Neuronal stem cell (in vitro differentiated cells): ENCODE measurements at regions not wholly inside any gene's neighbourhood (a gene's known extent, or its start where the extent isn't known, plus 50 kb on each side); places are given as distances from the start of the nearest gene placed in this dataset.

Source experiments
- DNase-seq: peaks from one replicate; pipeline ENCODE4 v3.0.0-alpha.2; 2013; ENCODE audit warnings: low spot score
- H2AFZ ChIP-seq: one replicate; pipeline ENCODE4 v1.6.1; 2013; ENCODE audit warnings: mild to moderate bottlenecking, low read length, inconsistent platforms
- H2AK5ac ChIP-seq: 2 replicates; pipeline ENCODE4 v1.6.1; 2013; ENCODE audit warnings: low read depth, mild to moderate bottlenecking, inconsistent platforms, low read length, moderate library complexity, mixed read lengths
- H2BK120ac ChIP-seq: 2 replicates; pipeline ENCODE4 v1.6.1; 2013; ENCODE audit warnings: low read depth, mild to moderate bottlenecking, inconsistent platforms, low read length, moderate library complexity, mixed read lengths
- H2BK12ac ChIP-seq: one replicate; pipeline ENCODE4 v1.6.1; 2013; ENCODE audit warnings: low read length, inconsistent platforms
- H2BK15ac ChIP-seq: 2 replicates; pipeline ENCODE4 v1.6.1; 2013; ENCODE audit warnings: mild to moderate bottlenecking, low read length, inconsistent platforms, mixed read lengths
- H2BK5ac ChIP-seq: one replicate; pipeline ENCODE4 v1.6.1; 2013; ENCODE audit warnings: inconsistent platforms, mild to moderate bottlenecking, low read length, moderate library complexity
- H3K14ac ChIP-seq: one replicate; pipeline ENCODE4 v1.6.1; 2013; ENCODE audit warnings: low read length, inconsistent platforms
- H3K18ac ChIP-seq: 2 replicates; pipeline ENCODE4 v1.6.1; 2013; ENCODE audit warnings: low read length, inconsistent platforms
- H3K23ac ChIP-seq: 2 replicates; pipeline ENCODE4 v1.6.1; 2013; ENCODE audit warnings: low read depth, mild to moderate bottlenecking, mixed read lengths, low read length, inconsistent platforms; ENCODE audit not compliant: poor library complexity
- H3K27ac ChIP-seq: replicated peaks from 3 replicates; pipeline ENCODE4 v1.5.1; 2013; ENCODE audit warnings: low read length, inconsistent platforms
- H3K27me3 ChIP-seq, 3 experiments: 2 replicates each; pipeline ENCODE4 v1.6.1; 2013; ENCODE audit warnings: low read length in 3 of 3, mild to moderate bottlenecking in 2 of 3, inconsistent platforms in 1 of 3, low read depth in 1 of 3, mixed read lengths in 1 of 3, moderate library complexity in 1 of 3; ENCODE audit not compliant: control insufficient read depth in 3 of 3, insufficient read depth in 3 of 3
- H3K36me3 ChIP-seq, 2 donors: replicated peaks in 1 of 2; 2 replicates each; pipeline ENCODE4 v1.6.1; 2013; ENCODE audit warnings: low read length in 2 of 2; ENCODE audit not compliant: control insufficient read depth in 2 of 2, insufficient read depth in 2 of 2
- H3K4ac ChIP-seq: 2 replicates; pipeline ENCODE4 v1.6.1; 2013; ENCODE audit warnings: inconsistent platforms, mild to moderate bottlenecking, low read length, moderate library complexity
- H3K4me1 ChIP-seq, 2 donors: 1 replicate in 1 of 2; 2 replicates in 1 of 2; pipeline ENCODE4 v1.6.1; 2013; ENCODE audit warnings: low read length in 2 of 2, low read depth in 1 of 2; ENCODE audit not compliant: control insufficient read depth in 2 of 2, insufficient read depth in 1 of 2
- H3K4me2 ChIP-seq: one replicate; pipeline ENCODE4 v1.6.1; 2013; ENCODE audit warnings: mild to moderate bottlenecking, low read length, inconsistent platforms; ENCODE audit not compliant: insufficient read depth, poor library complexity, severe bottlenecking
- H3K4me3 ChIP-seq, 2 donors: 2 replicates each; pipeline ENCODE4 v1.5.1; 2013; ENCODE audit warnings: low read length in 2 of 2, mild to moderate bottlenecking in 2 of 2, inconsistent platforms in 1 of 2, moderate library complexity in 1 of 2
- H3K79me1 ChIP-seq: one replicate; pipeline ENCODE4 v1.6.1; 2013; ENCODE audit warnings: low read depth, mild to moderate bottlenecking, inconsistent platforms, low read length, moderate library complexity
- H3K9ac ChIP-seq: one replicate; pipeline ENCODE4 v1.6.1; 2013; ENCODE audit warnings: mild to moderate bottlenecking, low read depth, low read length, inconsistent platforms; ENCODE audit not compliant: poor library complexity
- H3K9me3 ChIP-seq, 2 donors: replicated peaks in 1 of 2; 2 replicates each; pipeline versions ENCODE3 to v1.6.1; 2013; ENCODE audit warnings: low read length in 2 of 2, mild to moderate bottlenecking in 2 of 2, inconsistent platforms in 1 of 2, low read depth in 1 of 2, mixed read lengths in 1 of 2, moderate library complexity in 1 of 2; ENCODE audit not compliant: control insufficient read depth in 2 of 2, insufficient read depth in 1 of 2
- H4K8ac ChIP-seq: one replicate; pipeline ENCODE4 v1.6.1; 2013; ENCODE audit warnings: low read depth, mild to moderate bottlenecking, inconsistent platforms, low read length, moderate library complexity
- H4K91ac ChIP-seq: one replicate; pipeline ENCODE4 v1.6.1; 2013; ENCODE audit warnings: low read length, low read depth, mild to moderate bottlenecking, inconsistent platforms; ENCODE audit not compliant: poor library complexity
- WGBS, 2 donors: extraction: QIAGEN DNeasy Blood & Tissue Kit; methylation state at CpG; one replicate each; pipeline ENCODE4 v1.1.7; 2013; ENCODE audit warnings: missing lambda C conversion rate in 2 of 2, mixed read lengths in 1 of 2; ENCODE audit not compliant: insufficient read length in 2 of 2, insufficient replicate concordance in 1 of 2; ENCODE audit errors: extremely low coverage in 2 of 2; 5-methylcytosine and 5-hydroxymethylcytosine counted together

DNA sequence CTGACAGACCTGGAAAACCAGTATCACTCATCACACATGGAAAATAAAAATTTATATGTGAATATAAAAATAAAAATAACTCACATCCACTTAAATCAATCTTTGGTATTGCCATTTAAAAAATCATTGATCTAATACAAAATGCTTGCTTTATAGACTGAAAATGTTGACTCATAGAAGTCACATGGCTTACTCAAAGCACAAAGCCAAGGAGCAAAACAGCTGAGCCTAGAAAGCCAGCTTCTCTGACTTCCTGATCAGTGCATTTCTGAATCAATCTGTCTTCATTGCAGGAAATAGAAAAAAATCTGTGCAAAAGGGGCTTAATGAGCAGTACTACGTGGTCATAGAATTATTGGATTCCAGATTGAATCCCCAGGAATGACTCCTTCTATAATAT lies 176.9 kb upstream of the HS3ST1 start:
- Histone ChIP-seq H3K4me2 (no peak overlapping the region), H2BK15ac (no peak overlapping the region), H3K14ac (no peak overlapping the region), H2BK5ac (no peak overlapping the region), H3K79me1 (no peaks in the 10 kb centered on the region), H3K36me3 (no peaks in the 10 kb centered on the region), H2BK120ac (no peak overlapping the region), H4K91ac (no peak overlapping the region), H3K18ac (no peak overlapping the region), H2BK12ac (no peak overlapping the region), H2AFZ (no peak overlapping the region), H3K27me3 (no peaks in the 10 kb centered on the region), H3K9ac (no peak overlapping the region), H3K27ac (no peak overlapping the region), H4K8ac (no peak overlapping the region), H2AK5ac (no peak overlapping the region), H3K4ac (no peak overlapping the region), H3K4me1 (no peaks in the 10 kb centered on the region), H3K4me3 (no peak overlapping the region), H3K23ac (no peak overlapping the region), H3K9me3 (no peaks in the 10 kb centered on the region)
- DNase-seq, result no peak
- no CpG with 5 or more reads among the region's 1 CpG for WGBS, 2 donors

DNA sequence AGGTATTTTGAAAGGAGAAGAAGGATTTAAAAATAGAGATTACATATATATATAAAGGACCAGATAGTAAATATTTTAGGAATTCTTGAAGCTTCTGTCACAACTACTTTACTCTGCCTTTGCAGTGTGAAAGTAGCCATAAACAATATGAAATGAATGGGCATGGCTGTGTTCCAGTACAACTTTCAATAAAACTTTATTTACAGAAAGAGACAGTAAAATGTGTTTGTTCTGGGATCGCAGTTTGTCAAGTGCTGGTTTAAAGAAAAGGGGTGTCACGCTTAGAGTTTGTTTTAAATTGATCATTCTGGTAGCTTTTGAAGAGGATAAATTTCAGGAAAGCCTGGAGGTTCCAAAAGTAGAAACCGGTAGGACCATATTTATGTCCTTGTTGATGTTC lies 176.1 kb upstream of the HS3ST1 start:
- WGBS, 2 donors, result no CpG with 5 or more reads among the region's 3 CpGs
- Histone ChIP-seq H3K4ac (no peak overlapping the region), H3K18ac (no peak overlapping the region)

DNA sequence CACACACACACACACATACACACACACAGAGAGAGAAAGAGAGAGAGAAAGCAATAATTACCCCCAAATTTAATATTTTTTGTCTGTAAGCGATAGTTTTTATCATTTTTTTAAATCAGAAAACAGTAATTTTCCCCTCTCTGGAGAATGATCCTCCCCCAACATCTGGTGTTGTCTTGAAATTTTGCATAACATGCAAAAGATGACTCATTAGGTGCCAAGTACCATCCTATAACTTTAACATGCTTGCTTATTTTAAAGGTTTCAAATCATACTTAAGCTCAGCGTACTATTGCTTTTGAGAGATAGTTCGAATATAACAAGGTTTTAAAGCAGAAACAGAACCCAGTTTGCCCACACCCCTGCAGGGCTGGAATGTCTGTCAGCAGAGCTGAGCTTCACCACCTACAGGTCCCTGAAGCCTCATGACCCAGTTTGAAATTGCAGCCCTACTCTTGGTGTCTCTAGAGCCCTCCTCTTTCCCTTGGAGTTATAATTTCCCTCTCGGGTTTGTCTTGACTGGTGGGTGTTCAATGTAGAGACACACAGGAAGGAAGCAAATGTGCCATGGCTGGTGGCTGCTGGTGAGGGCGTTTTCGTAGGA lies 175.0 kb upstream of the HS3ST1 start:
- H2AFZ ChIP-seq, result peak overlapping the region; percentile 45
- no peak overlapping the region for H3K4me2 ChIP-seq
- no peak overlapping the region for H2AK5ac ChIP-seq
- H3K27ac ChIP-seq, result no peak overlapping the region
- no peak overlapping the region for H3K18ac ChIP-seq
- no peak overlapping the region for H2BK15ac ChIP-seq
- H3K27me3 ChIP-seq, result no peaks in the 10 kb centered on the region
- WGBS, 2 donors, result no CpG with 5 or more reads among the region's 6 CpGs
- H3K9ac ChIP-seq, result no peak overlapping the region
- H2BK12ac ChIP-seq, result no peak overlapping the region
- H3K36me3 ChIP-seq, result no peaks in the 10 kb centered on the region
- H3K23ac ChIP-seq, result no peak overlapping the region
- no peak overlapping the region for H3K4ac ChIP-seq
- H2BK120ac ChIP-seq, result no peak overlapping the region
- no peak for DNase-seq
- no peak overlapping the region for H3K14ac ChIP-seq
- no peak overlapping the region for H2BK5ac ChIP-seq
- no peak overlapping the region for H3K4me3 ChIP-seq
- H4K91ac ChIP-seq, result no peak overlapping the region
- H3K79me1 ChIP-seq, result no peaks in the 10 kb centered on the region
- no peaks in the 10 kb centered on the region for H3K9me3 ChIP-seq
- no peaks in the 10 kb centered on the region for H3K4me1 ChIP-seq
- H4K8ac ChIP-seq, result no peak overlapping the region

More for the DNA sequence above, 176.1 kb upstream of the HS3ST1 start:
- Histone ChIP-seq H2BK15ac (no peak overlapping the region), H2AFZ (no peak overlapping the region), H3K4me3 (no peak overlapping the region), H3K36me3 (no peaks in the 10 kb centered on the region), H4K91ac (no peak overlapping the region), H3K27me3 (no peaks in the 10 kb centered on the region), H3K9ac (no peak overlapping the region), H2BK12ac (no peak overlapping the region), H3K9me3 (no peaks in the 10 kb centered on the region), H3K4me2 (no peak overlapping the region), H2BK120ac (no peak overlapping the region), H2BK5ac (no peak overlapping the region), H4K8ac (no peak overlapping the region), H3K79me1 (no peaks in the 10 kb centered on the region), H3K23ac (no peak overlapping the region), H3K27ac (no peak overlapping the region), H2AK5ac (no peak overlapping the region), H3K14ac (no peak overlapping the region), H3K4me1 (no peaks in the 10 kb centered on the region)
- no peak for DNase-seq

DNA sequence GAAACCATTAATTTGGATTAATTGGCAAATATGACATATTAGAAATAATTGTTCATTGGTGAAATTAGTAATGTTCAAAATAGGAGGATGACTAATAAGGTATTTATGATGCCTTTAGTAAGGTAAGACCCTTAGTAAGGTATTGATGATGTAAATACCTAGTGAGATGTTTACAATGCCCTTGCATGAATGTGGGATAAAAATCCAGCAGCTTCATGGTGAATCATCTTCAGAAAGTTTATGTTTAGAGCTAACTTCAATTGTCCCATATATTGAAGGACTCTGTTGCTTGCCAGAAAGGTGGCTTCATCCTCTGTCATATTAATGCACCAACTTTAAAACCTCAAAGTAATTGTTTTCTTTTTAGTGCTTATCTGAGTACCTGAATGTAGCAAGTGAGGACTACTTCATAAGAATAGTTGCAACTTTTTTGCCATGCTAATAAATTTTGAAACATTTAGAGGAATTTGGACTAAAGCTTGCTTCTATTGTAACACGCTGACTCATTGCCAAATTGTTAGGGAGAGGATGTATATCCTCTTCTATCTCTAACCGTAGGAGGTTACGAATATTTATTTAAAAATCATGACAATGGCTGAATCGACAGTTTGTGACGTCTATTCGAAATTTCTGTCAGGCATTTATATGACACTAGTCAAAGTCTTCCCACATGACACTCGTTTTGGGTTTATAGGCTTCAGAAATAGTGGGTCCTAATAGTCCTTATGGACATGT lies 174.1 kb upstream of the HS3ST1 start:
- Histone ChIP-seq H3K18ac (no peak overlapping the region), H3K27me3 (no peaks in the 10 kb centered on the region), H2BK120ac (no peak overlapping the region), H3K36me3 (no peaks in the 10 kb centered on the region), H4K8ac (no peak overlapping the region), H3K9ac (no peak overlapping the region), H3K9me3 (no peaks in the 10 kb centered on the region), H2BK12ac (no peak overlapping the region), H4K91ac (no peak overlapping the region), H3K4me3 (no peak overlapping the region), H2BK5ac (no peak overlapping the region), H3K79me1 (no peaks in the 10 kb centered on the region), H3K4me2 (no peak overlapping the region), H2AFZ (no peak overlapping the region), H3K23ac (no peak overlapping the region), H3K27ac (no peak overlapping the region), H3K4me1 (no peaks in the 10 kb centered on the region), H3K14ac (no peak overlapping the region), H2BK15ac (no peak overlapping the region), H3K4ac (no peak overlapping the region), H2AK5ac (no peak overlapping the region)
- no peak for DNase-seq
- WGBS, 2 donors, result no CpG with 5 or more reads among the region's 7 CpGs
